ENCODE measurements at regions not wholly inside any gene's neighbourhood (a gene's known extent, or its start where the extent isn't known, plus 50 kb on each side); places are given as distances from the start of the nearest gene placed in this dataset.

GRCh38 chr18:65326805-65327204 lies 424.0 kb upstream of the CDH7 start:
- no peaks in the 10 kb centered on the region for H3K36me3 ChIP-seq
- TF ChIP-seq CTCF (IDR thresholded peaks at IDR 0.05) (no peak), POLR2A (IDR thresholded peaks at IDR 0.05) (no peak)
- DNase-seq = no peak
- no peak overlapping the region for H3K4me3 ChIP-seq
- H3K9me3 ChIP-seq = no peaks in the 10 kb centered on the region
- no peak overlapping the region for H3K27ac ChIP-seq
- H3K4me1 ChIP-seq = no peaks in the 10 kb centered on the region
- no peaks in the 10 kb centered on the region for H3K27me3 ChIP-seq

GRCh38 chr18:65322895-65323294 lies 427.9 kb upstream of the CDH7 start:
- Histone ChIP-seq H3K36me3 (no peaks in the 10 kb centered on the region), H3K4me1 (no peaks in the 10 kb centered on the region), H3K9me3 (no peaks in the 10 kb centered on the region), H3K27me3 (no peaks in the 10 kb centered on the region), H3K4me3 (no peak overlapping the region), H3K27ac (no peak overlapping the region)
- no peak for TF ChIP-seq CTCF (IDR thresholded peaks at IDR 0.05)
- TF ChIP-seq POLR2A (IDR thresholded peaks at IDR 0.05) = no peak
- no peak for DNase-seq

- no peaks in the 10 kb centered on the region for H3K27me3 ChIP-seq
- H3K4me3 ChIP-seq = no peak overlapping the region
- no peaks in the 10 kb centered on the region for H3K4me1 ChIP-seq
- no peak for TF ChIP-seq CTCF (IDR thresholded peaks at IDR 0.05)
- TF ChIP-seq POLR2A (IDR thresholded peaks at IDR 0.05) = no peak
- no peaks in the 10 kb centered on the region for H3K9me3 ChIP-seq
- no peaks in the 10 kb centered on the region for H3K36me3 ChIP-seq
- no peak for DNase-seq
- no peak overlapping the region for H3K27ac ChIP-seq
Observed at GRCh38 chr18:65298422-65298821, 452.4 kb upstream of the CDH7 start.

- H3K27me3 ChIP-seq = no peaks in the 10 kb centered on the region
- no peaks in the 10 kb centered on the region for H3K4me1 ChIP-seq
- H3K36me3 ChIP-seq = no peaks in the 10 kb centered on the region
- H3K27ac ChIP-seq = no peak overlapping the region
- TF ChIP-seq POLR2A (IDR thresholded peaks at IDR 0.05) (no peak), CTCF (IDR thresholded peaks at IDR 0.05) (no peak)
- H3K4me3 ChIP-seq = no peak overlapping the region
- DNase-seq = no peak
- no peaks in the 10 kb centered on the region for H3K9me3 ChIP-seq
Observed at GRCh38 chr18:65288908-65289307, 461.9 kb upstream of the CDH7 start.

GRCh38 chr18:65287652-65288051 lies 463.2 kb upstream of the CDH7 start:
- Histone ChIP-seq H3K9me3 (no peaks in the 10 kb centered on the region), H3K27me3 (no peaks in the 10 kb centered on the region), H3K36me3 (no peaks in the 10 kb centered on the region), H3K4me1 (no peaks in the 10 kb centered on the region), H3K4me3 (no peak overlapping the region), H3K27ac (no peak overlapping the region)
- TF ChIP-seq CTCF (IDR thresholded peaks at IDR 0.05) = no peak
- TF ChIP-seq POLR2A (IDR thresholded peaks at IDR 0.05) = no peak
- no peak for DNase-seq

GRCh38 chr18:65282096-65282495 lies 468.7 kb upstream of the CDH7 start:
- Histone ChIP-seq H3K4me3 (no peak overlapping the region), H3K36me3 (no peaks in the 10 kb centered on the region), H3K9me3 (no peaks in the 10 kb centered on the region), H3K4me1 (no peaks in the 10 kb centered on the region), H3K27me3 (no peaks in the 10 kb centered on the region), H3K27ac (no peak overlapping the region)
- no peak for TF ChIP-seq CTCF (IDR thresholded peaks at IDR 0.05)
- TF ChIP-seq POLR2A (IDR thresholded peaks at IDR 0.05) = no peak
- DNase-seq = no peak

Data from Peyer's patch (tissue), 4 donors.